ENCODE measurements at regions not wholly inside any gene's neighbourhood (a gene's known extent, or its start where the extent isn't known, plus 50 kb on each side); places are given as distances from the start of the nearest gene placed in this dataset.

- TF ChIP-seq POLR2AphosphoS5 (IDR thresholded peaks at IDR 0.05) (no peak), CTCF (IDR thresholded peaks at IDR 0.05) (no peak)
These were observed 593.7 kb upstream of the LUZP2 start for GRCh38 chr11:23903044-23903704.

Data from suprapubic skin (tissue), 3 donors.